ENCODE measurements at regions not wholly inside any gene's neighbourhood (a gene's known extent, or its start where the extent isn't known, plus 50 kb on each side); places are given as distances from the start of the nearest gene placed in this dataset.

GRCh38 chr12:77294016-77294415 lies 228.6 kb upstream of the E2F7 start:
- H3K27me3 ChIP-seq: no peaks in the 10 kb centered on the region
- 80 to 85% methylated on average over 1 of the region's 1 CpG for WGBS, 2 donors
- TF ChIP-seq POLR2A (IDR thresholded peaks at IDR 0.05) (no peak), CTCF (IDR thresholded peaks at IDR 0.05) (no peak)
- H3K9me3 ChIP-seq: no peaks in the 10 kb centered on the region
- H3K27ac ChIP-seq: no peak overlapping the region
- no peaks in the 10 kb centered on the region for H3K36me3 ChIP-seq
- no peak for DNase-seq
- H3K4me1 ChIP-seq: no peaks in the 10 kb centered on the region
- intact Hi-C loops (cut with DNase I): no loop called here
- no peak overlapping the region for H3K4me3 ChIP-seq (replicated peaks in 1 of 3)

GRCh38 chr12:77274926-77275325 lies 209.6 kb upstream of the E2F7 start:
- whole genome bisulfite sequencing, 2 donors: 77 to 79% methylated on average over 1 of the region's 1 CpG
- Histone ChIP-seq H3K27me3 (no peaks in the 10 kb centered on the region), H3K27ac (no peak overlapping the region), H3K9me3 (no peaks in the 10 kb centered on the region), H3K4me3 (replicated peaks in 1 of 3) (no peak overlapping the region), H3K36me3 (no peaks in the 10 kb centered on the region), H3K4me1 (no peaks in the 10 kb centered on the region)
- TF ChIP-seq CTCF (IDR thresholded peaks at IDR 0.05) (no peak), POLR2A (IDR thresholded peaks at IDR 0.05) (no peak)
- DNase-seq: no peak
- intact Hi-C loops (cut with DNase I): no loop called here

- WGBS, 2 donors: 48 to 69% methylated on average over 1 of the region's 1 CpG
- DNase-seq: no peak
- TF ChIP-seq CTCF (IDR thresholded peaks at IDR 0.05) (no peak), POLR2A (IDR thresholded peaks at IDR 0.05) (no peak)
- intact Hi-C loops (cut with DNase I): no loop called here
- Histone ChIP-seq H3K4me1 (no peaks in the 10 kb centered on the region), H3K27me3 (no peaks in the 10 kb centered on the region), H3K4me3 (replicated peaks in 1 of 3) (no peak overlapping the region), H3K27ac (no peak overlapping the region), H3K36me3 (no peaks in the 10 kb centered on the region), H3K9me3 (no peaks in the 10 kb centered on the region)
These were observed 208.5 kb upstream of the E2F7 start for GRCh38 chr12:77273898-77274297.

GRCh38 chr12:77256956-77257355 lies 191.6 kb upstream of the E2F7 start:
- no peak for DNase-seq

GRCh38 chr12:77253321-77253720 lies 188.0 kb upstream of the E2F7 start:
- TF ChIP-seq CTCF (IDR thresholded peaks at IDR 0.05): no peak
- no peak for TF ChIP-seq POLR2A (IDR thresholded peaks at IDR 0.05)
- intact Hi-C loops (cut with DNase I): no loop called here
- 87 to 88% methylated on average over 2 of the region's 2 CpGs for WGBS, 2 donors
- no peak for DNase-seq
- Histone ChIP-seq H3K27ac (no peak overlapping the region), H3K4me3 (replicated peaks in 1 of 3) (no peak overlapping the region), H3K9me3 (no peaks in the 10 kb centered on the region), H3K27me3 (no peaks in the 10 kb centered on the region), H3K36me3 (no peaks in the 10 kb centered on the region), H3K4me1 (no peaks in the 10 kb centered on the region)

More at GRCh38 chr12:77256956-77257355, 191.6 kb upstream of the E2F7 start:
- no peaks in the 10 kb centered on the region for H3K27me3 ChIP-seq
- H3K27ac ChIP-seq: no peak overlapping the region
- no peaks in the 10 kb centered on the region for H3K4me1 ChIP-seq
- 29 to 35% methylated on average over 1 of the region's 1 CpG for WGBS, 2 donors
- H3K36me3 ChIP-seq: no peaks in the 10 kb centered on the region
- H3K4me3 ChIP-seq (replicated peaks in 1 of 3): no peak overlapping the region
- intact Hi-C loops (cut with DNase I): no loop called here
- TF ChIP-seq CTCF (IDR thresholded peaks at IDR 0.05) (no peak), POLR2A (IDR thresholded peaks at IDR 0.05) (no peak)
- no peaks in the 10 kb centered on the region for H3K9me3 ChIP-seq

All from thyroid gland (tissue), 4 donors.